Hematopoietic multipotent progenitor cell treated with erythropoietin and hydrocortisone succinate and interleukin-3 and kit ligand, for 4 days (in vitro differentiated cells): ENCODE measurements at regions not wholly inside any gene's neighbourhood (a gene's known extent, or its start where the extent isn't known, plus 50 kb on each side); places are given as distances from the start of the nearest gene placed in this dataset.
"Not testable (repeated sequence)": the region's sequence is repeated elsewhere in the genome, so short reads cannot be mapped to it uniquely, and the experiment has no call there.

Experiments used
- DNase-seq: peaks from one replicate; pipeline ENCODE4 v3.0.0-alpha.2; 2015

- no peak for DNase-seq
Observed at GRCh38 chr3:126292318-126293070, 64.7 kb downstream of the KLF15 start.

DNA sequence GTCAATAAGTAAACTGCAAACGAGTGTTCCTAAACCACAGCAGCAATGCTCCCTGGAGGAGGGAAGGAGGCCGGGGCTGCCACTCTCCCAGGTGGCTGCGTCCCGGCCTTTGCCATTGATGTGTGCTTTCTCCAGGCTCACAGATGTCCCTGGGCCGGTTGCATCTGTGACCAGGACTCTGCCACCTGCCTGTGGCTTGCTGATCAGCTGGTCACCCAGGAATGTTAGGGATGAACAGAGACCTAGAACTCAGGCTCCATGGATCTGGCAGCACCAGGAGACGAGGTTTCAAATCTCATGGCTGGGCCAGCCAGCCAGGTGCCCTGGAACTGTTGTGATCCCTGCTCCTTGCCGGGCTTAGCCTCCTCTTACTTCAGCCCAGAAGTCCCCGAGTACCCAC is 65.7 kb downstream of the KLF15 start:
- no peak for DNase-seq

GRCh38 chr3:126291061-126291460 is 66.1 kb downstream of the KLF15 start:
- no peak for DNase-seq

DNA sequence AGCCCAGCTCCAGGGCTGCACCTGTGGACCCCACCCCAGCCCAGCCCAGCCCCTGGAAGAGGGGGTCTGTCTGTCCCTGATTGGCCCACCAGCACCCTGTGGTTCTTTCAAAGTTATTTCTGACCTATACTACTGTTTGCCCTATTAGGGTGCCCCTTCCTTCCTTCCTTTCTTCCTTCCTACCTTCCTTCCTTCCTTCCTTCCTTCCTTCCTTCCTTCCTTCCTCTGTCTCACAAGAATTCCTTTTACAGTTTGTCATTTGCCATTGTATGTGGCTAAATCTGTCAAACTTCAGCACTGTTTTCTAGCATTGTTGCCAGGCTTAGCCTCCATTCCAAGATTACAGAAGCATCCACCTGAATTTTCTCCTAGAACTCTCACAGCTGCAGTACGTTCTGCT is 66.9 kb downstream of the KLF15 start:
- no peak for DNase-seq

DNA sequence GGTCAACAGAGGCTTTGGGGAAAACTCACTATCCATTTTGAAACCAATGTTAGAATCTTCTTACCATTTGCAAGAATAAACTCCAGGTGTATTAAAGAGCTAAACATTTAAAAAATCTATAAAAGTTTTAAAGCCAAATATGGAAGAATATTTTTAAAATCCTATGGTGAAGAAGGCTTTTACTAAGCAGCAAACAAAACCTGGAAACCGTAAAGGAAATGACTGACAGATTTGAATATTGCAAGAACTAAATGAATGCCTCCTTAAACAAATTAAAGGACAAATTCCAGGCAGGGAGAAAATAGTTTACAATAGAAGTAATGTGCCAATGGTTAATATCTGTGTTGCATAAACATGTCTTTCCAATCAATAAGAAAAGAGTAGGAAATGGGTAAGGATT is 68.1 kb downstream of the KLF15 start:
- DNase-seq: no peak

GRCh38 chr3:126288314-126288713 is 68.9 kb downstream of the KLF15 start:
- DNase-seq: peak; percentile 5

GRCh38 chr3:126287536-126288241 is 69.5 kb downstream of the KLF15 start:
- DNase-seq: peak; percentile 25

- DNase-seq: no peak
Observed at GRCh38 chr3:126287171-126287535, 70.1 kb downstream of the KLF15 start.

DNA sequence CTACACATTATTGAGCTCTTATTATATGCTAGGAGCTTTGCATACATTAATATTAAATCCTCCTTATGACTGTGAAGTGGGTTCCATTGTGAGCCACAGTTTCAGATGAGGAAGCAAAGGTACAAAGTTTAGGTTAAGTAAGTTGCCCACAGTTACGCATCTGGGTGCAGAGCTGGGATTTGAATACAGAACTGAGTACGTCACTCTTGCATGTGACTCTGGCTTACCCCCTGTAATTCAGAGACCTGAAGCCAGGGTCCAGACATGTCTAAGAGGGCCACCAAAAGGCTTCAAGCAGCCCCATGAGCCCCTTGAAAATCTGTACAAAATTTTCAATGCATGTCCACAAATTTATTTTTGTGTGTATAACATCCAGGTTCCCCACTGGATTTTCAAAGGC is 71.8 kb downstream of the KLF15 start:
- DNase-seq: no peak

- no peak for DNase-seq
Observed at GRCh38 chr3:126284258-126284904, 72.8 kb downstream of the KLF15 start.

- not testable (repeated sequence) for DNase-seq
Observed at GRCh38 chr3:126283651-126284050, 73.6 kb downstream of the KLF15 start.

DNA sequence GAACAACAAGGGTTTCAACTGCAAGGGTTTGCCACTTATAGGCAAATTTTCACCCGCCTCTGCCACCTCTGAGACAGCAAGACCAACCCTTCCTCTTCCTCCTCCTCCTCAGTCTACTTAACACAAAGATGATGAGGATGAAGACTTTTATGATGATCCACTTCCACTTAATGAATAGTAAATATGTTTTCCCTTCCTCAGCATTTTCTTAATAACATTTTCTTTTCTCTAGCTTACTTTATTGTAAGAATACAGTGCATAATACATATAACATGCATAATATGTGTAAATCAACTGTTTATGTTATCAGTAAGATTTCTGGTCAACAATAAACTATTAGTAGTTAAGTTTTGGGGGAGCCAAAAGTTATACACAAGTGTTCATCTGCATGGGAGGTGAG is 77.4 kb downstream of the KLF15 start:
- DNase-seq: no peak

- no peak for DNase-seq
Observed at GRCh38 chr3:126277629-126278378, 79.4 kb downstream of the KLF15 start.

- DNase-seq: peak; percentile 10
Observed at GRCh38 chr3:126275620-126275904, 81.6 kb downstream of the KLF15 start.

- DNase-seq: no peak
Observed at GRCh38 chr3:126274735-126275619, 82.2 kb downstream of the KLF15 start.

DNA sequence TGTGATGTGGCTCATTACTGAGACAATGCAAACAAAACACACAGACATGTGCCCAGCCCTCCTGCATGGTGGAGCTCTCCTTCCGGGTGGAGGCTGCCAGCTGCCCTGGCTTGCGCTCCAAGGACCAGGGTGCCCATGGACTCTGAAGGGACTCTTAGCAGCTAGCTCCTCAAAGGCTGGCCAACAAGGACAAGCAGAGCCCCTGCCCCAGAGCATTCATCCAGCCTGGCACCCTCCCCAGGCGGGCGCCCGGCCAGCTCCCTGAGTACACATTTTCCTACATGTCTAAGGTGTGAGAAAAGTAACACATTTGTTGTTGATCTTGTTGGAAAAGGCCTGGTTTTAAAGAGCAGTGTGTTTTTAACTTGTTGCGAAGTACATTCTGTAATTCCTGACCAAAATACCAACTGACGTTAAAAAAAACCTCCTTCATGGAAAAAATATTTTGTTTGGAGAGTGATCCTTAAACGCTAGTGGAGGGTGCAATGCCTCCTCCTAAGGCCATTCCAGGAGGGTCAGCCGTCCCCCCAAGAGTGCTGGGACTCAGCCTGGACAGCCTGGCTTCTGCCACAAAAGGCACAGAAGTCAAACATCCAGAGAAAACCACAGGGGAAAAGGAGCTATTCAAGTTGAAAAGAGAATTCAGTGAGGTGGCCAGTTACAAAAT is 86.9 kb downstream of the KLF15 start:
- DNase-seq: no peak

DNA sequence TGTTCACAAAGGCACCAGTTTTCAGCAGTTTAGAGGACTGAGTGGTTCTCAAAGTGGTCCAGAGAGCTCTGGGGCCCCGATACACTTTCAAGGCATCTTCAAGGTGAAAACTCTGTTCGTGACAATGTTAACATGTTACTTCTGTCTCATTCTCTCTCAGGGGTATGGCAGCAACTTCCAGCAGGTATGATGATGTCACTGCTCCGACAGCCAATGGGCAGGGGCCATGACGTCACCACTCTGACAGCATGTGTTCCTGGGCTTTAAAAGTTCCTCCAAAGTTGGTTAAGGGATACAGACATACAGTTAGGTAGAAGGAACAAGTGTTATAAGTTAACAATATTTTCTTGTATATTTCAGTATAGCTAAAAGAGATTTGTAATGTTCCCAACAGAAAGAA is 87.9 kb downstream of the KLF15 start:
- DNase-seq: no peak

DNA sequence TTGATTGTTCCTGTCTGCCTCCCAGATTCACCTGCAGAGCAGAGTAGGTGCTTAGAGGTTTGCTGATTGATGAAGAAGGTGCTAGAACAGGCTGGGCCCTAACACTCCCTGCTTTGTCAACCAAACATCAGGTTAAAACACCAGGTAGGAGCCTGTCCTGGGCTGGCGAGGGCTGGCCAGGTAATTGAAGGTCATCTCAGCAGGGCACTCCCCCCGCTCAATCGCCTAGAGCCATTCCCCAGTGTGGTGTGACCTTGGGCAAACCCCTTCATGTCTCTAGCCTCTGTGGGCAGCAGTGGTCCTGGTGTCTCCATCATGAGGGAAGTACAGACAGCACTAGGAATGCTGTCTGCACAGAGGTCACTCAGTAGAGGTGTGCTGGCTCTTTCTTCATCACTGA is 88.3 kb downstream of the KLF15 start:
- no peak for DNase-seq

DNA sequence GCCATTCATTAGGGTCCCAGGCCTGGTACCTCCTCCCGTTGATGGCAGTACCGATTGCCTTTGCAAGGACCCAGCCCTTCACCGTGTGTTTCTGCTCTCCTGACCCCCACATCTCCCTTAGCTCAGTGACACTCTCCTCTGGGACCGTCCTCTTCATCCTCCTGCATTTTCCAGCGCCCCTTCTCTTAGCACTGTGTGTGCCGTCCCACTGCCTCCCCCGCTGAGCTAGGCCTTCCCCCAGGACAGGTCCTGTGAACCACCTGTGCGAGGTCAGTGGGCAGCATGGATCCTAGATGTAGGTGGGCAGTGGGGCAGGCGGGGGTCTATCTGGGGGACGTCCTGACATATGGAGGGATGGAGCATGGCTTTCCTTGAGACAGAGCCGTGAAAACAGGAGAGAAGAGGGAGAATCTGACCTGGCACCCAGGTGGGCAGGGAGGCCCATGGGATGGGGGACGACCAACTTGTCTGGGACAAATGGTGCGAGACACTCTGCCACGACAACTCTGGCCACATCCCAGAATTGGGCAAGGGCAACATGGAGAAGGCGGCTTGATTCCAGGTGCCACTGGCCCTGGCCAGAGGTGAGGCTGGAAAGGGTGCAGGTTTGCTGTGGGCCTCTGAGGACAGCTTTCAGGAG is 87.7 kb upstream of the ALDH1L1 start:
- no peak for DNase-seq

GRCh38 chr3:126267169-126267975 is 87.0 kb upstream of the ALDH1L1 start:
- DNase-seq: peak; percentile 54

DNA sequence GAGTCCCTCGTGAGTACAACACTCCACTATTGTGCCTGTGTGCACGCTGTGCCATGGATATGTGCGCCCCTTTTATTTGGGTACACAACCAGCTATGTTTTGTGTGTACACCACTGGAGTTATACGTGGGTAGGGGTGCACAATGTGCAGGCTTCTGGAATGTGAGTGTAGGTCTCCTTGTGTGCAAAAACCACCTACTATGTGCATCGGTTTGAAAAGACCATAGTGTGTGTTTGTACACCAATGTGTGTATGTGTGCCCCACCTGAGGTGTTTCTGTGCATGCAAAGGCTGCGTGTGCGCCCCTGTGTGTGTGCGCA is 86.4 kb upstream of the ALDH1L1 start:
- DNase-seq: no peak
